ENCODE measurements at regions not wholly inside any gene's neighbourhood (a gene's known extent, or its start where the extent isn't known, plus 50 kb on each side); places are given as distances from the start of the nearest gene placed in this dataset.

DNA sequence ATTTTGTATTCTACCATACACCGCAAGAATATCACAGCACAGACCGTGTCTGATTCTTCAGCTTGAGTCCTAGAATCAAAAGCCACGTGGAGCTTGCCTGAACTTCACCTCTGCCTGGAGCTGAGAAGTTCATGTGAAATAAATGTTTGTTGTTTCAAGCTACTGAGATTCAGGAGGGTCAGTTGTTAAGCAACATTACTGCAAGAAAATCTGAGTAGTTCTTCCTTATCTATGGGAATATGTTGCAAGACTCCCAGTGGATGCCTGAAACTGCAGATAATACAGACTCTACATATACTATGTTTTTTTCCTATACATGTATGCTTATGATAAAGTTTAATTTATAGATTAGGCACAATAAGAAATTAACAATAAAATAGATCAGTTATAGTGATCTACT lies 995.3 kb downstream of the TBC1D22A start:
- in situ Hi-C loops (cut with MboI; ENCODE audit: low sequenced_read_pairs), result no loop called here
- DNase-seq (ENCODE audit: low spot score in 2 of 2), result no peak
- H3K9me3 ChIP-seq, result no peaks in the 10 kb centered on the region

GRCh38 chr22:47750086-47750485 lies 987.6 kb downstream of the TBC1D22A start:
- in situ Hi-C loops (cut with MboI; ENCODE audit: low sequenced_read_pairs), result no loop called here
- no peaks in the 10 kb centered on the region for H3K9me3 ChIP-seq
- no peak overlapping the region for H3K4me3 ChIP-seq
- no peaks in the 10 kb centered on the region for H3K36me3 ChIP-seq (replicated peaks)
- no peaks in the 10 kb centered on the region for H3K4me1 ChIP-seq
- H3K27me3 ChIP-seq (ENCODE audit: low read depth), result no peaks in the 10 kb centered on the region
- DNase-seq (ENCODE audit: low spot score in 2 of 2), result no peak

More for the DNA sequence above, 995.3 kb downstream of the TBC1D22A start:
- no peaks in the 10 kb centered on the region for H3K4me1 ChIP-seq
- no peak overlapping the region for H3K4me3 ChIP-seq
- H3K27me3 ChIP-seq (ENCODE audit: low read depth), result no peaks in the 10 kb centered on the region
- no peaks in the 10 kb centered on the region for H3K36me3 ChIP-seq (replicated peaks)

- Histone ChIP-seq H3K9me3 (no peaks in the 10 kb centered on the region), H3K27me3 (ENCODE audit: low read depth) (no peaks in the 10 kb centered on the region), H3K4me1 (no peaks in the 10 kb centered on the region), H3K36me3 (replicated peaks) (no peaks in the 10 kb centered on the region), H3K4me3 (no peak overlapping the region)
- in situ Hi-C loops (cut with MboI; ENCODE audit: low sequenced_read_pairs), result no loop called here
- DNase-seq (ENCODE audit: low spot score in 2 of 2), result no peak
Measured at GRCh38 chr22:47748957-47749356, 986.5 kb downstream of the TBC1D22A start.

- Histone ChIP-seq H3K9me3 (no peaks in the 10 kb centered on the region), H3K4me1 (no peaks in the 10 kb centered on the region), H3K27me3 (ENCODE audit: low read depth) (no peaks in the 10 kb centered on the region), H3K4me3 (no peak overlapping the region), H3K36me3 (replicated peaks) (no peaks in the 10 kb centered on the region)
- in situ Hi-C loops (cut with MboI; ENCODE audit: low sequenced_read_pairs), result no loop called here
- no peak for DNase-seq (ENCODE audit: low spot score in 2 of 2)
Measured at GRCh38 chr22:47748271-47748670, 985.8 kb downstream of the TBC1D22A start.

GRCh38 chr22:47740109-47740805 lies 977.8 kb downstream of the TBC1D22A start:
- H3K9me3 ChIP-seq, result no peaks in the 10 kb centered on the region
- in situ Hi-C loops (cut with MboI; ENCODE audit: low sequenced_read_pairs), result no loop called here

GRCh38 chr22:47739291-47740015 lies 977.0 kb downstream of the TBC1D22A start:
- Histone ChIP-seq H3K27me3 (ENCODE audit: low read depth) (no peaks in the 10 kb centered on the region), H3K36me3 (replicated peaks) (no peaks in the 10 kb centered on the region), H3K9me3 (no peaks in the 10 kb centered on the region), H3K4me1 (no peaks in the 10 kb centered on the region), H3K4me3 (no peak overlapping the region)
- in situ Hi-C loops (cut with MboI; ENCODE audit: low sequenced_read_pairs), result no loop called here
- DNase-seq (ENCODE audit: low spot score in 2 of 2), result no peak

More at GRCh38 chr22:47740109-47740805, 977.8 kb downstream of the TBC1D22A start:
- Histone ChIP-seq H3K27me3 (ENCODE audit: low read depth) (no peaks in the 10 kb centered on the region), H3K36me3 (replicated peaks) (no peaks in the 10 kb centered on the region), H3K4me1 (no peaks in the 10 kb centered on the region), H3K4me3 (no peak overlapping the region)
- DNase-seq (ENCODE audit: low spot score in 2 of 2), result no peak

- no peaks in the 10 kb centered on the region for H3K27me3 ChIP-seq (ENCODE audit: low read depth)
- in situ Hi-C loops (cut with MboI; ENCODE audit: low sequenced_read_pairs), result no loop called here
Measured at GRCh38 chr22:47738472-47739013, 976.1 kb downstream of the TBC1D22A start.

GRCh38 chr22:47736186-47737034 lies 974.0 kb downstream of the TBC1D22A start:
- no peaks in the 10 kb centered on the region for H3K9me3 ChIP-seq
- no peaks in the 10 kb centered on the region for H3K4me1 ChIP-seq
- in situ Hi-C loops (cut with MboI; ENCODE audit: low sequenced_read_pairs), result no loop called here
- no peak for DNase-seq (ENCODE audit: low spot score in 2 of 2)
- no peaks in the 10 kb centered on the region for H3K36me3 ChIP-seq (replicated peaks)
- no peak overlapping the region for H3K4me3 ChIP-seq
- H3K27me3 ChIP-seq (ENCODE audit: low read depth), result no peaks in the 10 kb centered on the region

More at GRCh38 chr22:47738472-47739013, 976.1 kb downstream of the TBC1D22A start:
- Histone ChIP-seq H3K4me3 (no peak overlapping the region), H3K36me3 (replicated peaks) (no peaks in the 10 kb centered on the region), H3K4me1 (no peaks in the 10 kb centered on the region), H3K9me3 (no peaks in the 10 kb centered on the region)
- DNase-seq (ENCODE audit: low spot score in 2 of 2), result no peak

DNA sequence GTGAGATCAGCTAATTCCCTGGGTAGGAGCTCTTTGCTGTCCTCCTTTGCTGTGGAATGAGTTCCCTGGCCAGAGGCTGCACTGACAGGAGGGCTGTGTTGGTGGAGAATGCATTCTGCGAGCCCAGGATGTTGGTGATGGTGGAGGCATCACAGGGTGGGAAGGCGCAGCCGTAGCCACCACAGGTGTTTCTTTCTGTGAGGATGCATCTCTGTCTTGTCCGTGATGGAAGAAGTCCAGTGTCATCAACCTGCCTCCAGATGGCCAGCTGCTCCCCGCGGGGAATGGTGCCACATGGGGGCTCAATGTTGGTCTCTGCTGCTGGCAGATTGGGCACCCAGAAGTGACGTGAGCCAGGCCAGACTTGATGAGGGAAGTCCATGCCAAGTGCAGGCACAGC lies 972.1 kb downstream of the TBC1D22A start:
- no peak overlapping the region for H3K4me3 ChIP-seq
- no peaks in the 10 kb centered on the region for H3K27me3 ChIP-seq (ENCODE audit: low read depth)
- in situ Hi-C loops (cut with MboI; ENCODE audit: low sequenced_read_pairs), result no loop called here
- DNase-seq (ENCODE audit: low spot score in 2 of 2), result no peak
- no peaks in the 10 kb centered on the region for H3K4me1 ChIP-seq
- H3K9me3 ChIP-seq, result no peaks in the 10 kb centered on the region
- H3K36me3 ChIP-seq (replicated peaks), result no peaks in the 10 kb centered on the region

DNA sequence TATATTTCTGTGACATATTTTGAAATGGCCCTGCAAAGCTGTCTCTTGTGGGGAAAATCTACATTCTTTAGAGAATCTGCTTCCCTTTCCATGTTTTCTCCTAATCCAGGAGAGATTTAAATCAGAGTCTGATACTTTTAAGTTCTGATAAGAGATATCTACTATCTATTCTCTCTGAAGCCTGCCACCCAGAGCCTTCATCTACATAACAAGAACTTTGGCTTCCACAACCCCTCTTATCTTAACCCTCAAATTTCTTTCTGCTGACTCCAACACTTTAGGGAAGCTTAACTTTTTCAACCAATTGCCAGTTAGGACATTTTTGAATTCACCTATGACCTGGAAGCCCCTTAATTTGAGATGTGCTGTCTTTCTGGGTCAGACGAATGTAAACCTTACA lies 965.2 kb downstream of the TBC1D22A start:
- DNase-seq (ENCODE audit: low spot score in 2 of 2), result no peak
- no peaks in the 10 kb centered on the region for H3K27me3 ChIP-seq (ENCODE audit: low read depth)
- no peaks in the 10 kb centered on the region for H3K9me3 ChIP-seq
- no peaks in the 10 kb centered on the region for H3K36me3 ChIP-seq (replicated peaks)
- H3K4me1 ChIP-seq, result no peaks in the 10 kb centered on the region
- H3K4me3 ChIP-seq, result no peak overlapping the region
- in situ Hi-C loops (cut with MboI; ENCODE audit: low sequenced_read_pairs), result no loop called here

- Histone ChIP-seq H3K27me3 (ENCODE audit: low read depth) (0 out of 2 replicates have a peak, but pooled peaks cover 2% of the 10 kb centered on the region), H3K9me3 (no peaks in the 10 kb centered on the region), H3K36me3 (replicated peaks) (no peaks in the 10 kb centered on the region), H3K4me3 (no peak overlapping the region), H3K4me1 (no peaks in the 10 kb centered on the region)
- DNase-seq (ENCODE audit: low spot score in 2 of 2), result no peak
- in situ Hi-C loops (cut with MboI; ENCODE audit: low sequenced_read_pairs), result no loop called here
Measured at GRCh38 chr22:47724751-47725150, 962.3 kb downstream of the TBC1D22A start.

DNA sequence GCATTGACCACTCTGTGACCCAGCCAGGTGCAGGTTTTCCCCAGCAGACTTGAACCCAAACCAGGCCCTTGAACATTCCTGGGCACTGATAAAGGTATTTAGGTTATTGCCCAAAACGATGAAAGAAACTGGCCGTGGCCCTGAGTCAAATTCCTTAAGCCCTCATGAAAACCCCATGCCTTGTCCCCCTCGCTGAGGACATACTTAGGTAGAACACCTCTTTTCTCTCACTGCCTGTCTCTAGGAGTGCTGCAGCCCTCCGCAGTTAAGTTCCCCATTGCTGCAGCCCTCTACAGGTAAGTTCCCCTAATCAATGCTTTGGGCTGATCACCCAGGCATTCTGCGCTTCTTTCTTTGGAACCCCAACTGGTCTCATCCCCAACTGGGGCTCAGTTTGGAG lies 961.6 kb downstream of the TBC1D22A start:
- H3K4me3 ChIP-seq, result no peak overlapping the region
- 0 out of 2 replicates have a peak, but pooled peaks cover 2% of the 10 kb centered on the region for H3K27me3 ChIP-seq (ENCODE audit: low read depth)
- no peaks in the 10 kb centered on the region for H3K4me1 ChIP-seq
- in situ Hi-C loops (cut with MboI; ENCODE audit: low sequenced_read_pairs), result no loop called here
- no peak for DNase-seq (ENCODE audit: low spot score in 2 of 2)
- no peaks in the 10 kb centered on the region for H3K36me3 ChIP-seq (replicated peaks)
- H3K9me3 ChIP-seq, result no peaks in the 10 kb centered on the region

DNA sequence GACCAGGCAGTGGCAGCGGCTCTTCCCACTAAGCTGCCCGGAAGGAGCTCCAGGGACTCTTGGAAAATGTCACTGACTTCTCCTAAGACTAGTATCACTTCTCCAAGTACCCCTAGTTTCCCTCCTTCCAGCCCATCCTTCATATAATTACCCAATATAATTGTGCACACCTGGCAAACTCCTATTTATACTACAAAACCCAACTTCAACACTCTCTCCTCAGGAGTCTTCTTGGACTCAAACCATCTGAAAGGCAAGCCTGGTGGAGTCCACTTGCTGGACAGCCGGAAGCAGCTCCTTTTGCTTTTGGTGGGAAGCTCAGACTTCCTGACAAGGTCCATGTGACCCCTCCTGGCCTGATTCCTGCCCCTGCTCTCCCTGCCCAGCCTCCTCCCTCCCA lies 955.9 kb downstream of the TBC1D22A start:
- H3K27me3 ChIP-seq (ENCODE audit: low read depth), result 0 out of 2 replicates have a peak, but pooled peaks cover 2% of the 10 kb centered on the region
- no peaks in the 10 kb centered on the region for H3K36me3 ChIP-seq (replicated peaks)
- no peaks in the 10 kb centered on the region for H3K4me1 ChIP-seq
- in situ Hi-C loops (cut with MboI; ENCODE audit: low sequenced_read_pairs), result no loop called here
- H3K4me3 ChIP-seq, result no peak overlapping the region
- no peaks in the 10 kb centered on the region for H3K9me3 ChIP-seq
- DNase-seq (ENCODE audit: low spot score in 2 of 2), result no peak
